ENCODE measurements at regions not wholly inside any gene's neighbourhood (a gene's known extent, or its start where the extent isn't known, plus 50 kb on each side); places are given as distances from the start of the nearest gene placed in this dataset.
"Not testable (repeated sequence)": the region's sequence is repeated elsewhere in the genome, so short reads cannot be mapped to it uniquely, and the experiment has no call there.

DNA sequence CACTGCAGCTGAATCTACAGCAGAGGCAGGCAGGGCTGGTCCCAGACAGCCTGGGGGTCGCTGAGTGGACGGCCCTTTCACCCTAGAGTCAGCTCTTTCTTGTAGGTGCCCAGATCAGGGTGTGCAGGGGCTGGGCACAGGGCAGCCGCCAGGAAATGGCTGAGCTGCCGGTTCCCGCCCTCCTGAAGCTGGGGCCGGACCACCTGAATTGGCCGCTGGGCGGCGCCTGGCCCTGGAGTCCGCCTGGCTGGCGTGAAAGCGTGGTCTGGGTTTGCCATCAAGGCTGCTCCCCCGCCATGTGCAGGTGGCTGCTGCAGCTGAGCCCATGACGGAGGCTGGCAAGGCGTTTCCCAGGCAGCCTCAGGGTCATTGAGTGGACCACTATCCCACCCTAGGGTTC is 85.7 kb downstream of the POTEM start:
- not testable (repeated sequence) for DNase-seq (ENCODE audit: low read depth in 2 of 2)

- DNase-seq (ENCODE audit: low read depth in 2 of 2) = not testable (repeated sequence)
These were observed 86.3 kb downstream of the POTEM start for GRCh38 chr14:19053426-19054050.

DNA sequence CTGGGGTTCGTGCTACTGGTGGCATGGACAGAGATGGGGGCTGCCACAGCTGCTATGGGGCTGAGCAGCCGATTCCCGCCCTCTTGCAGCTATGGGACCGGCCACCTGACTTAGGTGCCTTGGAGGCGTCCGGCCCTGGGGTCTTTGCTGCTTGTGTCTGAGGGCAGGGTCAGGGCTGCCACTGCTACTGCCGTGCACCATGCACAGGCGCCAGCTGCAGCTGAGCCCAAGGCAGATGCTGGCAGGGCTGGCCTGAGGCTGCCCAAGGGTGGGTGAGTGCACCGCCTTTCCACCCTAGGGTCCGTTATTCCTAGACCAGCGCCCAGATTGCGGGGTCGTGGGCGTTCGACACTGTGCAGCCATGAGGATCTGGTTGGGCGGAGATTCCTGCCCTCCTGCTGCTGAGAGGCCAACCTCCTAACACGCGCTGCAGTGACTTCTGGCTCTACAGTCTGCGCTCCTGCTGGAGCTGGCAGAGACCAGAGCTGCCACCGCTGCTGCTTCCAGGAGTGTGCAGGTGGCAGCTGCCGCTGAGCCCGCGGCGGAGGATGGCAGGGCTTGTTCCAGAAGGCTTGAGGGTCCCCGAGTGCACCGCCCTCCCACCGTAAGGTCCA is 87.0 kb downstream of the POTEM start:
- DNase-seq (ENCODE audit: low read depth in 2 of 2) = not testable (repeated sequence)

DNA sequence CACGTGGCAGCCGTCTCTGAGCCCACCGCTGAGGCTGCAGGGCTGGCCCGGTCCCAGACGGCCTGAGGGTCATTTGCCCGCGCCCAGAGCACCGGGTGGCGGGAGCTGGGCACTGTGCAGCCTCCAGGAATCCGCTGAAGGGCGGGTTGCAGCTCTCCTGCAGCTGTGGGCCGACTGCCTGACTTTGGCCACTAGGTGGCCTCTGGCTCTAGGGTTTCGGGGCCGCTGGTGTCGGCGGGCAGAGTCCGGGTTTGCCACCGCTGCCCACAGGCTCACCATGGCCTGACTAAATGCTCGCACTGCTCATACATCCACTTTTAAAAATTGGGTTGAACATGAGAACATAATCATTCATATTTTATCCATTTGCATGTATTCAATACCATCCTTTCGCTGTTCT is 87.7 kb downstream of the POTEM start:
- DNase-seq (ENCODE audit: low read depth in 2 of 2) = not testable (repeated sequence)

DNA sequence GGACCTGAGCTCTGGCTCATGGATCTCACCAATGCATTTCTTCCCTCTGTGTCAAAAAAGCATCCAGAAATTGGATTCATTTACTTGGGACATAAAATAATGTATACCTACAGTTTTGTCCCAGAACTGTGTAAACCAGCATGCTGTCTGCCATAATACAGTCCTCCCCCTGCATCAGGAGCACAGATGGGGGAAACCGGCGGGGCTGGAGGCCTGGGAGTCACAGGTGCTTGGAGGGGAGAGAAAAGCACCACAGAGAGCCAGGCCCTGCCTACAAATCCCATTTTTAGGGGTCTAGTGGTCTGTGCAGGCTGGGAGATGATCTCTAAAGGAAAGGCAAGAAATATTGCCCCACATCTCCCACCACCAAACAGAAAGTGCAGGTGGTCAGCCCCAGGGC is 91.8 kb downstream of the POTEM start:
- DNase-seq (ENCODE audit: low read depth in 2 of 2) = not testable (repeated sequence)

DNA sequence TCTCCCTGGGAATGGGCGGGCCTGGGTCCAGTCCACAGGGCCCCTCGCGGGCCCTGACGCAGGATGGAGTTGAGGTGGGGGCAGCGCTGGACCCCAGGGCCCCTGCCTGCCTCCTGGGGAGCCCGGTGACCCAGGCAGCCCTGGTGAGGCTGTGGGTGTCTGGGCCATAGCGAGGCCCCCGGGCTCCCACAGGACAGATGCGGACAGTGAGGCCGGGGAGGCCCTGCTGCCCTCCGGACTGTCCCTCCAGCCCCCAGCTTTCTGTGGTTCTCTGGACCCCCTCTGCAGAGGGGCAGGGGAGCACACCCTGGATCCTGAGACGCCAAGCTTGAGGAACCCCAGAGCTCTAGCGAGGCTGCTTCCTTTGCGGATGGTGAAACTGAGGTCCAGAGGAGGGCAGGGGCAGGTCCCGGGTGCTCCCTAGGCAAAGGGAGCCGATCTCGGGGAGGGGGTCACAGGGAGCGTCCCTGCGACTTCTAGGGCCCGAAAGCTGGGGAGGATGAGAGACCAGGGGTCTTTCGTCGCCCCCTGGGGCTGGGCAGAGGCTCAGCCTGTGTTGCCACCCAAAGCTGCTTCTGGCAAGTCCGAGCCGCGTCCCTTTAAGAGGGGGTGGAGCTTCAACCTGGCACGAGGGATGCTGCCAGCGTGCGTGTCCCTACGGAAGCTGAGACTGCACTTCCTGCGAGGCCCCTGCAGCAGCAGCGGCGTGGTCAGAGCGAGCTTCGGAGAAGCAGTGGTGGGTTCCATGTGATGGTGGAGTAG is 94.6 kb downstream of the POTEM start:
- not testable (repeated sequence) for DNase-seq (ENCODE audit: low read depth in 2 of 2)

GRCh38 chr14:19068957-19069356 is 101.7 kb downstream of the POTEM start:
- not testable (repeated sequence) for DNase-seq (ENCODE audit: low read depth in 2 of 2)

- not testable (repeated sequence) for DNase-seq (ENCODE audit: low read depth in 2 of 2)
These were observed 105.3 kb downstream of the POTEM start for GRCh38 chr14:19072518-19072917.

- DNase-seq (ENCODE audit: low read depth in 2 of 2) = peak in 1 of 2 donors; percentile 11
These were observed 121.4 kb downstream of the POTEM start for GRCh38 chr14:19088632-19089031.

- not testable (repeated sequence) for DNase-seq (ENCODE audit: low read depth in 2 of 2)
These were observed 126.0 kb downstream of the POTEM start for GRCh38 chr14:19093227-19093626.

DNA sequence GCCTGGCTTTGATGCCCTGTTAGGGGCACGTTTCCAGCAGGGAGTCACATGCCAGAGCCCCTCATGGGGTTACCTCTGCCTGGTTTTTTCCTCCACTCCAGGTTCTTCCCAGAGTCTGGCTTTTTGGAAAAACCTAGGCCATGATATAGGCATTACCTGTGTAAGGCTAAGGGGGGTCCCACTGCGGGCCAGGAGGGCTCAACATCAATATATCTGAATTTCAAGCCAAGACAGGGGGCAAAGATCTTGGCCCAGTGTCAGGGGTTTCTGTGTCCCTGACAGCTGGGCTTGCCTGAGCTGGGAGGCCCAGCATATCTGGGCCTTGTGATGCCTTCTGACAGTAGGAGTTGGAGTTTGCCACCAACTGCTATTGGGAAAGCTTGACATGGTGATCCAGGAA is 127.5 kb downstream of the POTEM start:
- not testable (repeated sequence) for DNase-seq (ENCODE audit: low read depth in 2 of 2)

- DNase-seq (ENCODE audit: low read depth in 2 of 2) = not testable (repeated sequence)
These were observed 127.9 kb downstream of the POTEM start for GRCh38 chr14:19095167-19095566.

- not testable (repeated sequence) for DNase-seq (ENCODE audit: low read depth in 2 of 2)
These were observed 129.2 kb downstream of the POTEM start for GRCh38 chr14:19096467-19096866.

GRCh38 chr14:19096876-19097275 is 129.6 kb downstream of the POTEM start:
- DNase-seq (ENCODE audit: low read depth in 2 of 2) = peak; percentile 10

DNA sequence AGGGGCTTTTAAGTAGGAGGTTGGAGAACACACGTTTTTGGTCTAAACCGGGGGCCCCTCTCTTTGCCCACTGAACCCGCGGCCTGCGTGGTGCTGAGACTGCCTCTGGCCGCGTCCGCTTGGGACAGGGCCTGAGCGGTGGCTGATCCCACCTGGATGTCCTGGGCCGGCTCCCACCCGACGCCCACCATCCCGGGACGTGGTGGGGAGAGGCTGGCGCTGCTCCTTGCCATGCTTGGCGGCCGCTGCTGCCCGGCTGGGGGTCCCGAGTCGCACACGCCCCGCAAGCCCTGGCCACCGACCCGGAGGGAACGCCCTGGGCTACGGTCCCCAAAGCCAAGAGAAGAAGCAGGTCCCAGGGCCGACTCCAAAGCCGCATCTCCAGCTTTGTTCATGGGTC is 130.1 kb downstream of the POTEM start:
- DNase-seq (ENCODE audit: low read depth in 2 of 2) = peak; percentile 2 to 4

GRCh38 chr14:19097750-19098149 is 130.5 kb downstream of the POTEM start:
- not testable (repeated sequence) for DNase-seq (ENCODE audit: low read depth in 2 of 2)

DNA sequence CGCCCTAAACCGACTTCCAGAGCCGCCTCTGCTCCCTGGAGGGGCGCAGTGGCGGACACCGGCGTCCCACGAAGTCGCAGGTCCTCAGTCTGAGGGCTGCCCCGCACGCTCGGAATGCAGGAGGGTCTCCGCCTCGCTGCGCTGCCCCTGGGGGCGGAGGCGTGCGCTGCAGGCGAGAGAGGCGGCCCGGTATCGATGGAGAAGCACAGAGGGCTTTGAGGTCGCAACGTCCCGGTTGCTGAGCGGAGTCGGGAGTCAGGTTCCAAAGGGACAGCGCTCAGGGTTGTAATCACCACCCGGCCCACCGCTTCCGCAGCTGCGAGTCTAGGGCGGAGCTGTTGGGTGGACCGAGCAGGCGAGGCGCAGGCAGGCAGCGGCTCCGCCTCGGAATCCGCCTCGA is 131.0 kb downstream of the POTEM start:
- not testable (repeated sequence) for DNase-seq (ENCODE audit: low read depth in 2 of 2)

- peak; percentile 1 to 6 for DNase-seq (ENCODE audit: low read depth in 2 of 2)
These were observed 131.5 kb downstream of the POTEM start for GRCh38 chr14:19098732-19099131.

- DNase-seq (ENCODE audit: low read depth in 2 of 2) = not testable (repeated sequence)
These were observed 132.1 kb downstream of the POTEM start for GRCh38 chr14:19099336-19099735.

DNA sequence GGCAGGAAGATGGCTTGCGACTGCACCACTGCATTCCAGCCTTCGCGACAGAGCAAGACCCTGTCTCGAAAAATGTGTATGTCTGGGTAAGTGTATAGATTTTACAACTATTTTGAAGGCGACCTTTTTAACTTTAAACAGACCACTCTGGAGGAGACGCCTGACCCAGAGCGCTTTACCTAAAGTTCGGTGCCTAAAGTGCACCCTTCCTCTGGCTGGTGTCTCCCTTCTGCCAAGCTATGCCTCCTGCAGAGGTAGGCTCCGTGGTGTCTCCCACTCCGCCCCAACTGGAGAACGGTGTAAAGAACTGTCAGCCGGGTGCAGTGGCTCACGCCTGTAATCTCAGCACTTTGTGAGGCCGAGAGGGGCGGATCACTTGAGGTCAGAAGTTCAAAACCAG is 132.7 kb downstream of the POTEM start:
- DNase-seq (ENCODE audit: low read depth in 2 of 2) = not testable (repeated sequence)

DNA sequence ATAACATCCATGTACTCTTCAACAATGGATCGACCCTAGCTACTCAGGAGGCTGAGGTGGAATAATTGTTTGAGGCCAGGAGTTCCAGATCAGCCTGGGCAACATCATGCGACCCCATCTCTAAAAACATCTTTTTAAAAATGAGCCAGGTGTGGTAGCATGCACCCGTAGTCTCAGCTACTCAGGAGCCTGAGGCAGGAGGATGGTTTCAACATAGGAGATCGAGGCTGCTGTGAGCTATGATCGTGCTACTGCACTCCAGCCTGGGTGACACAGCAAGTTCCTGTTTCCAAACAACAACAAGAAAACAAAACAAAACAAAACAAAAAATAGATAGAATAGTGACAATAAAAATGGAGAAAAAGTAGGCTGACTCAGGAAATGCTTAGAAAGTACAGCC is 138.3 kb downstream of the POTEM start:
- DNase-seq (ENCODE audit: low read depth in 2 of 2) = not testable (repeated sequence)

GRCh38 chr14:19109887-19110286 is 142.7 kb downstream of the POTEM start:
- not testable (repeated sequence) for DNase-seq (ENCODE audit: low read depth in 2 of 2)

All from lung microvascular endothelial cell (primary cell).